Karpas-422 (cell line): ENCODE measurements at regions not wholly inside any gene's neighbourhood (a gene's known extent, or its start where the extent isn't known, plus 50 kb on each side); places are given as distances from the start of the nearest gene placed in this dataset.

Experiments used
- DNase-seq: peaks from one replicate; pipeline ENCODE4 v3.0.0-alpha.2; 2015
- H2AFZ ChIP-seq: fragments of 200-600 bp; sonication (generic); 2 replicates; pipeline ENCODE4 v1.6.1; 2014; ENCODE audit warnings: antibody characterized with exemption, low read length, mixed read lengths
- H3K27ac ChIP-seq: fragments of 200-600 bp; sonication (generic); 2 replicates; pipeline ENCODE4 v1.5.1; 2014; ENCODE audit warnings: mild to moderate bottlenecking, low read length, moderate library complexity
- H3K27me3 ChIP-seq: fragments of 200-600 bp; sonication (generic); 2 replicates; pipeline ENCODE4 v1.6.1; 2014; ENCODE audit warnings: low read length, mixed read lengths
- H3K36me3 ChIP-seq: fragments of 200-600 bp; sonication (generic); 2 replicates; pipeline ENCODE4 v1.6.1; 2014; ENCODE audit warnings: low read length, mixed read lengths; ENCODE audit not compliant: insufficient read depth
- H3K4me1 ChIP-seq: fragments of 200-600 bp; sonication (generic); 2 replicates; pipeline ENCODE4 v1.6.1; 2014; ENCODE audit warnings: mild to moderate bottlenecking, low read length, mixed read lengths
- H3K4me2 ChIP-seq: fragments of 200-600 bp; sonication (generic); 2 replicates; pipeline ENCODE4 v1.6.1; 2014; ENCODE audit warnings: low read length, low read depth, mild to moderate bottlenecking; ENCODE audit not compliant: poor library complexity, severe bottlenecking
- H3K4me3 ChIP-seq: fragments of 200-600 bp; sonication (generic); 2 replicates; pipeline ENCODE4 v1.5.1; 2014; ENCODE audit warnings: mild to moderate bottlenecking, antibody characterized with exemption, low read length, mixed read lengths
- H3K79me2 ChIP-seq: fragments of 200-600 bp; sonication (generic); 2 replicates; pipeline ENCODE4 v1.6.1; 2014; ENCODE audit warnings: mild to moderate bottlenecking, low read length, mixed read lengths
- H3K9ac ChIP-seq: fragments of 200-600 bp; sonication (generic); 2 replicates; pipeline ENCODE4 v1.6.0; 2014; ENCODE audit warnings: low read length
- H3K9me2 ChIP-seq: fragments of 200-600 bp; sonication (generic), shearing (Covaris generic); replicated peaks from 2 replicates; pipeline ENCODE4 v1.6.0; 2014; ENCODE audit warnings: mild to moderate bottlenecking, low read length, moderate library complexity; ENCODE audit not compliant: insufficient read depth
- H3K9me3 ChIP-seq: fragments of 300-700, 200-600 bp; sonication (generic); 2 replicates; pipeline ENCODE4 v1.6.1; 2014; ENCODE audit warnings: low read length, mixed read lengths
- H4K20me1 ChIP-seq: fragments of 200-600 bp; sonication (generic); 2 replicates; pipeline ENCODE4 v1.6.1; 2014; ENCODE audit warnings: mild to moderate bottlenecking, antibody characterized with exemption, low read length, low read depth; ENCODE audit not compliant: insufficient read depth

GRCh38 chr5:57102905-57103255 lies 71.0 kb upstream of the GPBP1 start:
- no peak for DNase-seq

DNA sequence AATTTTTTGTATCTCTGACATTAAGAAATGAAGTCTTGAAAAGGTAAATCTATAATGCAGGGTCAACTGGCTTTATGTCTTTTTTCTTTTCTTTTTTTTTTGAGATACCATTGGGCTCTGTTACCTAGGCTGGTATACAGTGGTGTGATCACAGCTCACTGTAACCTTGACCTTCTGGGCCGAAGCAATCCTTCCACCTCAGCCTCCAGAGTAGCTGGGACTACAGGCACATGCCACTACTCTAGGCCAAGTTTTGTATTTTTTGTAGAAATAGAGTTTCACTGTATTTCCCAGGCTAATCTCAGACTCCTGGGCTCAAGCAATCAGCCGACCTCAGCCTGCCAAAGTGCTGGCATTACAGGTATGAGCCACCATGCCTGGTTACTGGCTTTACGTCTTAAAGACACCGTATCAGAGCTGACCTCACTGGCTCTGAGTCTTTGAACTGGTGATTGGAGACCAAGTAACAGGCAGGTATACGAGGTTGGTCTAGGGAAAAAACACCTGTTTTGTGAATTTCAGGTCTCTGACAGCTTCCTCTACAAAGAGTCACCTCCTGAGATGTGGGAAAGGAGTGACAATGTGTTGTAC lies 70.4 kb upstream of the GPBP1 start:
- no peaks in the 10 kb centered on the region for H4K20me1 ChIP-seq
- H3K4me1 ChIP-seq, result no peaks in the 10 kb centered on the region
- H3K79me2 ChIP-seq, result no peaks in the 10 kb centered on the region
- no peak overlapping the region for H3K4me2 ChIP-seq
- H3K9me2 ChIP-seq, result no peaks in the 10 kb centered on the region
- H3K9me3 ChIP-seq, result no peaks in the 10 kb centered on the region
- no peak overlapping the region for H3K4me3 ChIP-seq
- DNase-seq, result no peak
- no peak overlapping the region for H3K9ac ChIP-seq
- H3K27me3 ChIP-seq, result no peaks in the 10 kb centered on the region
- no peaks in the 10 kb centered on the region for H3K36me3 ChIP-seq
- H2AFZ ChIP-seq, result no peak overlapping the region
- H3K27ac ChIP-seq, result no peak overlapping the region

More at GRCh38 chr5:57102905-57103255, 71.0 kb upstream of the GPBP1 start:
- Histone ChIP-seq H3K79me2 (no peaks in the 10 kb centered on the region), H4K20me1 (no peaks in the 10 kb centered on the region), H3K27ac (no peak overlapping the region), H3K9ac (no peak overlapping the region), H3K9me3 (peaks cover 2% of the 10 kb centered on the region), H3K27me3 (no peaks in the 10 kb centered on the region), H3K36me3 (no peaks in the 10 kb centered on the region), H3K4me3 (no peak overlapping the region), H2AFZ (no peak overlapping the region), H3K9me2 (no peaks in the 10 kb centered on the region), H3K4me1 (no peaks in the 10 kb centered on the region), H3K4me2 (no peak overlapping the region)

DNA sequence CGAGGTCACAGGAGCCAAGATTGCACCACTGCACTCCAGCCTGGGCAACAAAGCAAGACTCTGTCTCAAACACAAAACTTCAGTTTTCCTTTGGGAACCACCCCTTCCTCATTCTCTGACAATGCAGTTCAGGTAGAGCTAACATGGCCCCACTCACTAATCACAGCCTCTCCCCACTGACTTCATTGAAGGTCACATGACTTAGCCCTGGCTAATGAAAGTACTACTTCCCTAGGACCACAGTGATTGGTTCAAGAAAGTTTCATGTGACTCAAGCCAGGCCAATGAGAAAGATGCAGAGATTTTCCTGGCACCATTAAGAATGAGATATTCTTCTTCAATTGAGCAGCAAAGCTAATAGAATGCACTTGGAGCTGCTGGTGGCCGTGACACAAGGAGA lies 67.2 kb upstream of the GPBP1 start:
- no peak overlapping the region for H3K27ac ChIP-seq
- H3K4me3 ChIP-seq, result no peak overlapping the region
- H3K9me2 ChIP-seq, result no peaks in the 10 kb centered on the region
- H3K79me2 ChIP-seq, result no peaks in the 10 kb centered on the region
- peak; percentile 44 for DNase-seq
- H3K4me1 ChIP-seq, result no peaks in the 10 kb centered on the region
- H3K27me3 ChIP-seq, result no peaks in the 10 kb centered on the region
- no peaks in the 10 kb centered on the region for H4K20me1 ChIP-seq
- H3K9me3 ChIP-seq, result no peaks in the 10 kb centered on the region
- H3K4me2 ChIP-seq, result no peak overlapping the region
- no peak overlapping the region for H3K9ac ChIP-seq
- H3K36me3 ChIP-seq, result no peaks in the 10 kb centered on the region
- H2AFZ ChIP-seq, result no peak overlapping the region

DNA sequence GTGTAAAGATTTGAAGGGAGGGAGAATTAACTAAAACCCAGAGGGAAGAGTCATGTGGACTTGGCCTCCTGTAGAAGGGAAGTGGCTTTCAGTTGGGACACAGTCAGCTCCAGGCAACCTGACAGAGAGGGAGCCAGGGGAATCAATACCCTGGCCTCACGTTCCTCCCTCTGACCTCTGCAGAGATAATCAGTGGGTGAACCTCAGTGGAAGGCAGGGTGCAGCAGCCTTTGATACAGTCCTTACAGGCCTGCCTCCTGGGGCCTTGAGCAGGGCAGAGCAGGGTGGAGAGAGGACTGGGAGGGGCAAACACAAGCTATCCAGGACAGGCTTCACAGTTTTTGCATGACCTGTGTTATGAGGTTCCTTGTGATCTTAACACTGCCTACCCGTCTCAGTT lies 61.9 kb upstream of the GPBP1 start:
- Histone ChIP-seq H3K9me2 (no peaks in the 10 kb centered on the region), H4K20me1 (no peaks in the 10 kb centered on the region), H3K4me2 (no peak overlapping the region), H3K27me3 (no peaks in the 10 kb centered on the region), H3K27ac (no peak overlapping the region), H3K9me3 (no peaks in the 10 kb centered on the region), H3K4me1 (no peaks in the 10 kb centered on the region), H3K9ac (no peak overlapping the region), H3K79me2 (no peaks in the 10 kb centered on the region), H2AFZ (no peak overlapping the region), H3K4me3 (no peak overlapping the region), H3K36me3 (no peaks in the 10 kb centered on the region)
- DNase-seq, result no peak

DNA sequence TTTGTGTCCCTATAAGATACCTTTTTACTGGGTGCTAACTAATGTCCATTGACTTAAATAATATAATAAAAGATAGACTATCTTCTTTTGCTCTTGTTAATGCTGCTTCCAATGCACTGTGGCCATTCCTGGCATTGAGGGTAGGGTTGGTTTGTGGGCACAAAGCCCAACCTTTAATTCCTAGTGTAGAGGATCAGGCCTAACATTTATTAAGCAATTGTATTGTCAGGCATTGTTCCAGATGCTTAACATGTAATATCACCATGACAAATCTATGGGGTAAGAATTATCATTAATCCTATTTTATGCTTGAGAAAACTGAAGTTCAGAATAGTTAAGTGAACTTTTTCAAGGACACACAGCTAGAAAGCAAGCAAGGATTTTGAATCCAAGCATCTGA lies 60.4 kb upstream of the GPBP1 start:
- Histone ChIP-seq H3K4me3 (no peak overlapping the region), H3K27me3 (no peaks in the 10 kb centered on the region), H3K79me2 (no peaks in the 10 kb centered on the region), H3K9ac (no peak overlapping the region), H3K36me3 (no peaks in the 10 kb centered on the region), H3K27ac (no peak overlapping the region), H3K9me3 (no peaks in the 10 kb centered on the region), H3K4me2 (no peak overlapping the region), H2AFZ (no peak overlapping the region), H4K20me1 (no peaks in the 10 kb centered on the region), H3K4me1 (no peaks in the 10 kb centered on the region), H3K9me2 (no peaks in the 10 kb centered on the region)
- DNase-seq, result no peak

DNA sequence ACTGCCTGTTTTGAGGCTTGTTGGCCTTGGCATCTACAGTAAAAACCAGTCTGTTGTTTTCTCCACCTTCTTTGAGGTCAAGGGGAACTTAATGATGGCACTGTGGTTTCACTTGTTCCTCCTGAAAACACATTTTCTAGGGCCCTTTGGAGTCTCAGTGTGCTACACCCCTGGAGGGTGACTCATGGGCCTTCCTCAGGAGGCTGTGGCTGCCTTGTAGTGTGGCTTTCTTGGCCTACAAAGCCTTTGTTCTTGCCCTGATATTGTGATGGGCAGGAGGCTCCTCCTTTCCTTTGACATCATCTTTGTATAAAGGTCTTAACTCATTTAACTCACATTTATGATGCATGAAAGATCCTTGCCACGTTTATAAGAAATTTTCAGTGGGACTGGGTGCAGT lies 56.3 kb upstream of the GPBP1 start:
- DNase-seq, result no peak
- Histone ChIP-seq H3K36me3 (no peaks in the 10 kb centered on the region), H3K27ac (no peak overlapping the region)

GRCh38 chr5:57119031-57119430 lies 54.8 kb upstream of the GPBP1 start:
- Histone ChIP-seq H3K4me2 (no peak overlapping the region), H3K4me3 (no peak overlapping the region), H4K20me1 (no peaks in the 10 kb centered on the region), H3K9me2 (no peaks in the 10 kb centered on the region), H3K9ac (no peak overlapping the region), H3K9me3 (no peaks in the 10 kb centered on the region), H3K36me3 (no peaks in the 10 kb centered on the region), H3K27me3 (no peaks in the 10 kb centered on the region), H3K79me2 (no peaks in the 10 kb centered on the region), H3K27ac (no peak overlapping the region), H2AFZ (no peak overlapping the region), H3K4me1 (no peaks in the 10 kb centered on the region)
- no peak for DNase-seq

More for the DNA sequence above, 56.3 kb upstream of the GPBP1 start:
- H3K9ac ChIP-seq, result no peak overlapping the region
- no peaks in the 10 kb centered on the region for H3K4me1 ChIP-seq
- H2AFZ ChIP-seq, result no peak overlapping the region
- H3K9me2 ChIP-seq, result no peaks in the 10 kb centered on the region
- H3K79me2 ChIP-seq, result no peaks in the 10 kb centered on the region
- no peaks in the 10 kb centered on the region for H3K9me3 ChIP-seq
- H3K4me3 ChIP-seq, result no peak overlapping the region
- no peaks in the 10 kb centered on the region for H4K20me1 ChIP-seq
- no peaks in the 10 kb centered on the region for H3K27me3 ChIP-seq
- no peak overlapping the region for H3K4me2 ChIP-seq

DNA sequence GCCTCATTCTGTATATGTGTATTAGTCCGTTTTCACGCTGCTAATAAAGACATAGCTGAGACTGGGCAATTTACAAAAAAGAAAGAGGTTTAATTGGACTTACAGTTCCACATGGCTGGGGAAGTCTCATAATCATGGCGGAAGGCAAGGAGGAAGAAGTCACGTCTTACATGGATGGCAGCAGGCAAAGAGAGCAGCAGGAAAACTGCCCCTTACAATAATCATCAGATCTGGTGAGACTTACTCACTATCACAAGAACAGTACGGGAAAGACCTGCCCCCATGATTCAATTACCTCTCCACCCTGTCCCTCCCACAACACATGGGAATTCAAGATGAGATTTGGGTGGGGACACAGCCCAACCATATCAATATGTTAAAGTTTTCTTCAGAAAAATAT lies 49.8 kb upstream of the GPBP1 start:
- H4K20me1 ChIP-seq, result no peaks in the 10 kb centered on the region
- DNase-seq, result no peak
- H3K27me3 ChIP-seq, result no peaks in the 10 kb centered on the region
- no peaks in the 10 kb centered on the region for H3K79me2 ChIP-seq
- no peaks in the 10 kb centered on the region for H3K9me2 ChIP-seq
- no peak overlapping the region for H2AFZ ChIP-seq
- H3K4me1 ChIP-seq, result no peaks in the 10 kb centered on the region
- no peak overlapping the region for H3K4me2 ChIP-seq
- no peak overlapping the region for H3K4me3 ChIP-seq
- no peak overlapping the region for H3K9ac ChIP-seq
- no peak overlapping the region for H3K27ac ChIP-seq
- no peaks in the 10 kb centered on the region for H3K36me3 ChIP-seq
- no peaks in the 10 kb centered on the region for H3K9me3 ChIP-seq
